GOT3 (cell line): ENCODE measurements at regions not wholly inside any gene's neighbourhood (a gene's known extent, or its start where the extent isn't known, plus 50 kb on each side); places are given as distances from the start of the nearest gene placed in this dataset.

ENCODE experiments used
- DNase-seq: peaks from one replicate; lab custom pipeline; 2025; ENCODE audit warnings: mixed read lengths; lab: John Stamatoyannopoulos, UW

- DNase-seq = no peak
These were observed 407.3 kb downstream of the STIM2 start for GRCh38 chr4:27267970-27268355.

- no peak for DNase-seq
These were observed 409.8 kb downstream of the STIM2 start for GRCh38 chr4:27270435-27270834.

- no peak for DNase-seq
These were observed 410.9 kb downstream of the STIM2 start for GRCh38 chr4:27271555-27271954.

GRCh38 chr4:27272217-27272616 lies 411.6 kb downstream of the STIM2 start:
- no peak for DNase-seq

- DNase-seq = no peak
These were observed 415.8 kb downstream of the STIM2 start for GRCh38 chr4:27276307-27277073.

- DNase-seq = no peak
These were observed 418.2 kb downstream of the STIM2 start for GRCh38 chr4:27278615-27279375.

GRCh38 chr4:27288496-27288895 lies 427.9 kb downstream of the STIM2 start:
- DNase-seq = no peak

- no peak for DNase-seq
These were observed 429.1 kb downstream of the STIM2 start for GRCh38 chr4:27289704-27290103.

GRCh38 chr4:27293831-27294230 lies 433.2 kb downstream of the STIM2 start:
- no peak for DNase-seq

GRCh38 chr4:27304751-27305150 lies 444.1 kb downstream of the STIM2 start:
- DNase-seq = no peak

- no peak for DNase-seq
These were observed 444.6 kb downstream of the STIM2 start for GRCh38 chr4:27305246-27305645.

- no peak for DNase-seq
These were observed 447.7 kb downstream of the STIM2 start for GRCh38 chr4:27308379-27308778.

GRCh38 chr4:27315625-27316024 lies 455.0 kb downstream of the STIM2 start:
- no peak for DNase-seq

GRCh38 chr4:27316176-27316575 lies 455.5 kb downstream of the STIM2 start:
- no peak for DNase-seq

GRCh38 chr4:27318740-27319139 lies 458.1 kb downstream of the STIM2 start:
- no peak for DNase-seq

- DNase-seq = no peak
These were observed 466.4 kb downstream of the STIM2 start for GRCh38 chr4:27326991-27327390.

GRCh38 chr4:27327421-27328181 lies 467.0 kb downstream of the STIM2 start:
- DNase-seq = no peak

- no peak for DNase-seq
These were observed 477.9 kb downstream of the STIM2 start for GRCh38 chr4:27338530-27338929.

- no peak for DNase-seq
These were observed 482.8 kb downstream of the STIM2 start for GRCh38 chr4:27343411-27343810.

- DNase-seq = no peak
These were observed 489.5 kb downstream of the STIM2 start for GRCh38 chr4:27350161-27350560.

GRCh38 chr4:27357283-27357682 lies 496.6 kb downstream of the STIM2 start:
- no peak for DNase-seq

- no peak for DNase-seq
These were observed 497.6 kb downstream of the STIM2 start for GRCh38 chr4:27358269-27358668.

- DNase-seq = no peak
These were observed 499.5 kb downstream of the STIM2 start for GRCh38 chr4:27360131-27360530.
